ENCODE measurements at regions not wholly inside any gene's neighbourhood (a gene's known extent, or its start where the extent isn't known, plus 50 kb on each side); places are given as distances from the start of the nearest gene placed in this dataset.

DNA sequence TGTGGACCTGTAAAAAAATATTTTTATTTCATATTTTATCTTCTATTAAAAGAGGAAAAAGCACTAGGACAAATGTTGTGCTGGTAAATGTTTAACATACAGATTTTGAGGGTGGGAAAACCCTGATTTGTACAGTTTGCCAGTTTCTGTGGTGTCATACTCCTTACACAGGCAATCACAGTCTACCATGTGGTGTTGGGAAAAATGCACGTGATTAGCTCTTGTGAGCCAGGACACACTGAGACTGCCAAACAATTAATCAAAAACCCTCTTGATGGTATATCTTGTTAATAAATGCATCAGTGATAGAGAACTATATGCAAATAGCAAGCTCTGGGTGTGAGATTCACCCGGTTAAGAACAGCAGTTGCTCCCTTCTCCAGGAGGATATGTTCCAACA lies 136.5 kb upstream of the ZC3H11B start:
- H3K4me3 ChIP-seq (ENCODE audit: low read depth, low read length) = no peak overlapping the region
- DNase-seq (ENCODE audit: low read depth) = no peak
- TF ChIP-seq CTCF (IDR thresholded peaks at IDR 0.05; ENCODE audit: insufficient read depth, low read depth, low read length, missing control alignments) = no peak

DNA sequence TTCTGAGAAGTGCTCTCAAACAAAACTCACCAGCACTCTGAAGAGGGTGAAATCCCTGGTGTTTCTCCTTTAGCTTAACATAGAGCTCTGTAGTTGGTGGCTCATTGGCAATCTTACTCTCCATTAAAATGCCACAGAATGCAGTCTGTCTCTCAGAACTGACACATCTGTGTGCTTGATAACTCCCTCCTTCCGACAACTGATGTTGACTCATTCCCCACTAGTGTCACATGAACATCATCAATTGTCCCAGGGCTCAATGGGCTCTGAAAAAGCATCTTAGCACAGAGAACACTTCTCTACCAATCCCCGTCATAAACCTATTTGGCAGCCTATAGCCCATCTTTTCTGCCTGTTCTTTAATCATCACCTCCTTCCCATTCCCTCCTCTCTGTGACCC lies 133.2 kb upstream of the ZC3H11B start:
- no peak for DNase-seq (ENCODE audit: low read depth)
- TF ChIP-seq CTCF (IDR thresholded peaks at IDR 0.05; ENCODE audit: insufficient read depth, low read depth, low read length, missing control alignments) = no peak
- no peak overlapping the region for H3K4me3 ChIP-seq (ENCODE audit: low read depth, low read length)

- TF ChIP-seq CTCF (IDR thresholded peaks at IDR 0.05; ENCODE audit: insufficient read depth, low read depth, low read length, missing control alignments) = no peak
- no peak for DNase-seq (ENCODE audit: low read depth)
- H3K4me3 ChIP-seq (ENCODE audit: low read depth, low read length) = no peak overlapping the region
These were observed 132.0 kb upstream of the ZC3H11B start for GRCh38 chr1:219744652-219745469.

- no peak for DNase-seq (ENCODE audit: low read depth)
- TF ChIP-seq CTCF (IDR thresholded peaks at IDR 0.05; ENCODE audit: insufficient read depth, low read depth, low read length, missing control alignments) = no peak
- H3K4me3 ChIP-seq (ENCODE audit: low read depth, low read length) = no peak overlapping the region
These were observed 128.4 kb upstream of the ZC3H11B start for GRCh38 chr1:219741011-219741970.

DNA sequence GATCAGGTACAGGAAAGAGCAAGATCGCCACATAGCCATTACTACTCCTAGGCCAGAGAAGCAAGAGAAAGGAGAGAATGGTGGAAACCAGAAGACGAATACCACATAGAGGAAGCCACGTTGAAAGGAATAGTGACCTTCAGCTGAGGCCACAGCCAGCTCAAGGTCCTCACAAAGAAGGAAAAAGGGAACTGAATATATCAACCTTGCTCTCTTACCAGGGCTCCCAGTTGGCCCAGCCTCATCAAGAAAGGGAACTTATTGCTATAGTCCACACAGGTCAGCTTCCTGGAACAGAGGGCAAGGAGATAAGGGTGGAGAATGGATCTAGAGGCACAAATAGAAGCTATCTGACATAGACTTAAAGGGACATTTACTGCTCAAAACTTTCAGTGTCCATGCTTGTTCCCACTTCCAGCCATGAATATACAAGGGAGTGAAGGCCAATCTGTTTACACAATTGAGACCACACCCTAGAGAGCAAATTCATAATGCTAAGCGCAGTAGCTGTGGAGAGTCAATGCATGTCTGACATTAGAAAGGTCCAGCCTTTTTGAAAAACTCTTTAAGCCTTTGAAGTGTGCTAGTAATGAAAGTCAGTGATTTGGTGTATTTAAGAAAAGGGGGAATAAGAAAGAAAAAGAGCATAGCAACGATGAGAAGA lies 120.7 kb upstream of the ZC3H11B start:
- no peak overlapping the region for H3K4me3 ChIP-seq (ENCODE audit: low read depth, low read length)
- no peak for DNase-seq (ENCODE audit: low read depth)
- TF ChIP-seq CTCF (IDR thresholded peaks at IDR 0.05; ENCODE audit: insufficient read depth, low read depth, low read length, missing control alignments) = no peak

DNA sequence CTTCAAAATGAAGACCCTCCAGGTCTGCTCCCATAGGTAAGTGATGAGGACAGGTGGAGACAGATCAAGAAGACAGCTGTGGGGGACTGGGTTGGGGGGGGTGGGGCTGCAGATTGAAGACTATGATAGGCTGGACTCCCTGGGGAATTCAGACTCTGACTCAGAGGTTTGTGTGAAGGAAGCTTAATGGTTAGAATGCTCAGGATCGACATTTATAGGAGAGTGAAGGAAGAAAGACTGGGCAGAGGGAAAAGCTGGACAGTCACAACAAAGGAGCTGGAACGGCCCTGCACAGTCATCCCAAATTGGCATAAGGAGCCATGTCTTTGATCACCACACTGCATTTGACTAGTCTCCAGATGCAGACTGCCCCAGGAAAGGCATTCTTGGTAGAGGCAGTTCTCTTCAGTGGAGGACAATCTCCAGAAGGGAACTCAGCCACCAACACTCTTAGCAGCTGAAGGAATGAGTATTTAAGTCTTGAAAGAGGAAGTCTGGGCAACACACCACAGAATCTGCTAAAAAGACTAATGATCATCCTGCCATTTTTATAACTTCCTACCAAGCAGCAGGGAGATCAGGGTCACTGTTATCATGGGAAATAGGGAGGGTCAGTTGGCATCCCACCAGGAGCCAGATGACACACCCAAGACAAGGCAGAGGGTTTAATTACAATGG lies 120.0 kb upstream of the ZC3H11B start:
- DNase-seq (ENCODE audit: low read depth) = no peak
- TF ChIP-seq CTCF (IDR thresholded peaks at IDR 0.05; ENCODE audit: insufficient read depth, low read depth, low read length, missing control alignments) = no peak
- no peak overlapping the region for H3K4me3 ChIP-seq (ENCODE audit: low read depth, low read length)
